Neuron (in vitro differentiated cells): ENCODE measurements at regions not wholly inside any gene's neighbourhood (a gene's known extent, or its start where the extent isn't known, plus 50 kb on each side); places are given as distances from the start of the nearest gene placed in this dataset.

Source experiments
- H2AFZ ChIP-seq: one replicate; pipeline ENCODE4 v1.6.1; 2013; ENCODE audit warnings: low read depth, mild to moderate bottlenecking, inconsistent platforms, low read length, moderate library complexity
- H3K27me3 ChIP-seq: one replicate; pipeline ENCODE4 v1.6.1; 2013; ENCODE audit warnings: low read length; ENCODE audit not compliant: insufficient read depth
- H3K36me3 ChIP-seq: one replicate; pipeline ENCODE4 v1.6.1; 2013; ENCODE audit warnings: low read length; ENCODE audit not compliant: insufficient read depth
- H3K4me1 ChIP-seq: one replicate; pipeline ENCODE4 v1.6.1; 2013; ENCODE audit warnings: low read length; ENCODE audit not compliant: insufficient read depth
- H3K4me3 ChIP-seq: 2 replicates; pipeline ENCODE4 v1.5.1; 2013; ENCODE audit warnings: mild to moderate bottlenecking, low read length, moderate library complexity
- H3K9me3 ChIP-seq: one replicate; pipeline ENCODE4 v1.6.1; 2013; ENCODE audit warnings: low read length

DNA sequence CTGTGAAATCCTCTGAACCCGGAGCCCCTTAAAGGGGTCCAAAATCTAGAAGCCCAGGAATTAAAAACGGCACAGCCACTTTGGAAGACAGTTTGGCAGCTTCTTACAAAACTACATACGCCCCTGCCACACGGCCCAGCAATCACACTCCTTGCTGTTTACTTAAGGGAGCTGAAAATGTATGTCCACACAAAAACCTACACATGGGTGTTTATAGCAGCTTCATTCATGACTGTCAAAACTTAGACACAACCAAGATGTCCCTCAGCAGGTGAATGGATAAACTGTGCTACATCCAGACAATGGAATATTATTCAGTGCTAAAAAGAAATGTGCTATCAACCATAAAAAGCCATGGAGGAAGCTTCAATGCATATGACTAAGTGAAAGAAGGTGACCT, 162.5 kb downstream of the NUP210 start:
- Histone ChIP-seq H3K36me3 (no peaks in the 10 kb centered on the region), H3K4me1 (no peaks in the 10 kb centered on the region), H2AFZ (no peak overlapping the region), H3K27me3 (no peaks in the 10 kb centered on the region), H3K9me3 (no peaks in the 10 kb centered on the region), H3K4me3 (no peak overlapping the region)

DNA sequence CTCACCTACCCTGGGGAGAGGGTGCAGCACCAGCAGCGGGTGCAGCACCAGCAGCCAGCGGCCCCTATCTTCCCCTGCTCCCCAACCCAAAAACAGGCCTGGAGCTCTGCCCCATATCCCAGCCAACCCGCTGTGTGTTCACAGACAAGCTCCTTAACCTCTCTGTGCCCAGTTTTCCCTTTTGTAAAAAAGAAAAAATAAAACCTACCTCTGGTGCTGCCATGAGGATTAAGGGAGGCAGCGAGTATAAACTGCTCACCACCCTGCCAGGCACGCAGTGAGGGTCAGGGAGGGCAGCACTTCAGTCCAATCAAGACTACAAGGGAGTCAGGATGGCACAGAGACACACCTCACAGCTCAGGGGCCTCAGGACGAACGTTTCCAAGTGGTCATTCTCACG, 163.3 kb downstream of the NUP210 start:
- H3K36me3 ChIP-seq, result no peaks in the 10 kb centered on the region
- H3K27me3 ChIP-seq, result no peaks in the 10 kb centered on the region
- H3K4me1 ChIP-seq, result no peaks in the 10 kb centered on the region
- H3K9me3 ChIP-seq, result no peaks in the 10 kb centered on the region
- no peak overlapping the region for H2AFZ ChIP-seq
- H3K4me3 ChIP-seq, result no peak overlapping the region

- Histone ChIP-seq H2AFZ (no peak overlapping the region), H3K27me3 (no peaks in the 10 kb centered on the region), H3K4me1 (peaks cover 9% of the 10 kb centered on the region), H3K4me3 (no peak overlapping the region), H3K36me3 (no peaks in the 10 kb centered on the region), H3K9me3 (no peaks in the 10 kb centered on the region)
Measured at GRCh38 chr3:13254028-13254951, 165.8 kb downstream of the NUP210 start.

- H3K9me3 ChIP-seq, result no peaks in the 10 kb centered on the region
- H3K4me3 ChIP-seq, result no peak overlapping the region
- H3K36me3 ChIP-seq, result no peaks in the 10 kb centered on the region
- H2AFZ ChIP-seq, result no peak overlapping the region
- H3K4me1 ChIP-seq, result peaks cover 9% of the 10 kb centered on the region
- no peaks in the 10 kb centered on the region for H3K27me3 ChIP-seq
Measured at GRCh38 chr3:13253208-13253937, 166.7 kb downstream of the NUP210 start.

GRCh38 chr3:13252207-13252606, 167.9 kb downstream of the NUP210 start:
- Histone ChIP-seq H3K36me3 (no peaks in the 10 kb centered on the region), H2AFZ (no peak overlapping the region), H3K4me3 (no peak overlapping the region), H3K9me3 (no peaks in the 10 kb centered on the region), H3K4me1 (peaks cover 9% of the 10 kb centered on the region), H3K27me3 (no peaks in the 10 kb centered on the region)

DNA sequence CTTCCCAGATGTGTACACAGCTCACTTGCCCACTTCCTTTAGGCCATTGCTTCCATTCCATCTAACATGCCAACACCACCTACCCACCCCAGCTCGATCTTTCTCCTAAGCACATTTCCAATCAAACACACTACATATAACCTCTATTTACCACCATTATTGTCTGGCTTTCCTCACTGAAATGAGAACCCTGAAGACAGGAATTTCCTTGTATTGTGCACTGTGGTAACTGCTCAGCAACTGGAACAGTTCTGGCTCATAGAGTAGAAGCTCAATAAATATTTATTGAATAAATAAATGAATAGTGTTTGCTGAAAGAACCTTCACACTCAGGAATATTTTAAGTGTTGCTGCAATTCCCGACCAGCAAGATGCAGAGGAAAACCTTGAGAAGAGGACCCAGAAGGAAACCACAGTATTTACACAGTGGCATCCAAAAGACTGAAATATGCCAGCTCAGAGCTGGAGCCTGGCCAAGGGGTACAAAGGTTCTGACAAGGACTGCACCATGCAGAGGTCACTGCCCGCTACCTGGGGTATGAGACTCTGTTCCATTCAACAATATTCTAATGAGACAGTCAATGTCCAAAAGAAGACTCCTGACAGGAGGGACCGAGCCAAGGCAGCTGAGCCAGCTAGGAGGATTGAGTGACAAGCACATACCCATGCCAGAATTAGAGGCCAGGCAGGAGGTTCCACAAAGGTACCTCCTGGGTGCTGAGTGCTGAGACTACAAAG, 168.8 kb downstream of the NUP210 start:
- H3K36me3 ChIP-seq, result no peaks in the 10 kb centered on the region
- no peak overlapping the region for H2AFZ ChIP-seq
- no peaks in the 10 kb centered on the region for H3K9me3 ChIP-seq
- peaks cover 9% of the 10 kb centered on the region for H3K4me1 ChIP-seq
- no peaks in the 10 kb centered on the region for H3K27me3 ChIP-seq
- no peak overlapping the region for H3K4me3 ChIP-seq

DNA sequence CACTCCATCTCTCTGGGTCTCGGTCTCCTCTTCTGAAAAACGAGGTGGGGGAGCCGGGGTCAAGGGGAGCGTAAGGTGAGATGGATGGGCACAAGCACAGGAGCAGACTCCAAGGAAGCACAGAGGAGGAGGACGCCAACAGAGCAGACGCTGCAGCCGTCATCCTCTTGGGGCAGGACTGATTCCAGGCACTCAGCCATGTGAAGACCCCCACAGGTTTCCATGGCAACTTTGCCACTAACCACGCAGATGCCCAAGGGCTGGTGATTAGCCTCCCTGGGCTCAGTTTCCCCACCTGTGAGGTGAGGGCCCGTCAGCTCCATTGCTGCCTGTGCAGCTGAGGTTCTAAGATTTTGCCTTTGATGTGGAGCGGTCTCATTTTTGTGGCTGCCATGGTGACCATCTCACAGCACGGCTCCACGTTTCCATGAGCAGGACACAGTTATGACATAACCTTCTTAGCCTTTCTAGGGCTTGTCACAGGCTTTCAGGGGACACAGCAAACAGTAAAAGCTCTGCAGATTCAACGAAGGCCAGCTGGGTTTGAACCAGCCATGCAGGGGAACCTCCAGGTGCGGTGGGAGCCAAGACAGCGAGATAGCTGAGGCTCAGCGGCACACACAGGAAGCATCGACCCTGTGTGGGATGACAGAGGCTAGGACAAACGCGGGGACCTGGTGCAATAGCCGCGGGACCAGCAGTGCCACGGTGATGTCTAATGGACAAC, 170.3 kb downstream of the NUP210 start:
- Histone ChIP-seq H2AFZ (no peak overlapping the region), H3K9me3 (no peaks in the 10 kb centered on the region), H3K27me3 (no peaks in the 10 kb centered on the region), H3K4me1 (peaks cover 9% of the 10 kb centered on the region), H3K36me3 (no peaks in the 10 kb centered on the region), H3K4me3 (no peak overlapping the region)

- no peaks in the 10 kb centered on the region for H3K36me3 ChIP-seq
- no peak overlapping the region for H2AFZ ChIP-seq
- peaks cover 9% of the 10 kb centered on the region for H3K4me1 ChIP-seq
- H3K9me3 ChIP-seq, result no peaks in the 10 kb centered on the region
- H3K4me3 ChIP-seq, result no peak overlapping the region
- H3K27me3 ChIP-seq, result no peaks in the 10 kb centered on the region
Measured at GRCh38 chr3:13248640-13249039, 171.5 kb downstream of the NUP210 start.

DNA sequence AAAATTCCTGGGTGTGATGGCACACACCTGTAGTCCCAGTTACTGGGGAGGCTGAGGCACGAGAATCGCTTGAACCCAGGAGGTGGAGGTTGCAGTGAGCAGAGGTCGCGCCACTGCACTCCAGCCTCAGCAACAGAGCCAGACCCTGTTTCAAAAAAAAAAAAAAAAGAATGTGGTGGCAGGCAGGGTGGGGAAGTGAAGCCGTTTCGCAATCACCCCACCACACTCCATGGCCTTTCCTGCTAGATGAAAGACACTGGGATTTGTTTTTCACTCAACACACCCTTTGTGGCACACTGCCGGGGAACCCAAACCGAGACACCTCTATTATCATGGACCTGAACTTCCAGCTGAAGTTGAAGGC, 172.4 kb upstream of the IQSEC1 start:
- Histone ChIP-seq H3K9me3 (no peaks in the 10 kb centered on the region), H3K36me3 (no peaks in the 10 kb centered on the region), H3K27me3 (no peaks in the 10 kb centered on the region), H3K4me1 (peaks cover 9% of the 10 kb centered on the region), H3K4me3 (no peak overlapping the region), H2AFZ (no peak overlapping the region)

GRCh38 chr3:13243586-13243985, 170.4 kb upstream of the IQSEC1 start:
- H3K4me3 ChIP-seq, result no peak overlapping the region
- no peaks in the 10 kb centered on the region for H3K9me3 ChIP-seq
- peak overlapping the region; percentile 42 for H2AFZ ChIP-seq
- no peaks in the 10 kb centered on the region for H3K4me1 ChIP-seq
- no peaks in the 10 kb centered on the region for H3K36me3 ChIP-seq
- no peaks in the 10 kb centered on the region for H3K27me3 ChIP-seq

GRCh38 chr3:13242364-13242737, 169.1 kb upstream of the IQSEC1 start:
- H3K36me3 ChIP-seq, result no peaks in the 10 kb centered on the region
- H3K4me3 ChIP-seq, result no peak overlapping the region
- H2AFZ ChIP-seq, result no peak overlapping the region
- H3K4me1 ChIP-seq, result no peaks in the 10 kb centered on the region
- H3K9me3 ChIP-seq, result no peaks in the 10 kb centered on the region
- no peaks in the 10 kb centered on the region for H3K27me3 ChIP-seq

GRCh38 chr3:13241621-13242363, 168.6 kb upstream of the IQSEC1 start:
- Histone ChIP-seq H3K36me3 (no peaks in the 10 kb centered on the region), H3K4me3 (no peak overlapping the region), H3K27me3 (no peaks in the 10 kb centered on the region), H3K4me1 (no peaks in the 10 kb centered on the region), H3K9me3 (no peaks in the 10 kb centered on the region), H2AFZ (no peak overlapping the region)
